CD4-positive, CD25-positive, alpha-beta regulatory T cell (primary cell): ENCODE measurements at regions not wholly inside any gene's neighbourhood (a gene's known extent, or its start where the extent isn't known, plus 50 kb on each side); places are given as distances from the start of the nearest gene placed in this dataset.

Experiments used
- ATAC-seq, 2 donors: fragments of 150-1000 bp; cut with Tn5 transposase; one replicate each; pipeline ENCODE4 v1.10.0; 2021; ENCODE audit warnings: low read depth in 2 of 2, moderate number of reproducible peaks in 2 of 2, moderate library complexity in 1 of 2
- DNase-seq, 3 donors: peaks; one replicate each; pipeline versions ENCODE4 v3.0.0 to v3.0.0-alpha.2; 2012 to 2022; ENCODE audit warnings: mixed read lengths in 1 of 3
- H3K27ac ChIP-seq: one replicate; pipeline ENCODE4 v1.7.0; 2013; ENCODE audit warnings: mild to moderate bottlenecking, low read length; ENCODE audit not compliant: insufficient read depth, poor library complexity, severe bottlenecking
- H3K27me3 ChIP-seq: one replicate; pipeline ENCODE4 v1.7.0; 2013; ENCODE audit warnings: low read length; ENCODE audit not compliant: control insufficient read depth, insufficient read depth
- H3K36me3 ChIP-seq: one replicate; pipeline ENCODE4 v1.7.0; 2013; ENCODE audit warnings: mild to moderate bottlenecking, low read length, moderate library complexity; ENCODE audit not compliant: control insufficient read depth, insufficient read depth
- H3K4me1 ChIP-seq: 2 replicates; pipeline ENCODE4 v1.7.0; 2013; ENCODE audit warnings: mild to moderate bottlenecking, low read length; ENCODE audit not compliant: insufficient read depth, control insufficient read depth, poor library complexity, severe bottlenecking
- H3K4me3 ChIP-seq: one replicate; pipeline ENCODE4 v1.7.0; 2013; ENCODE audit warnings: low read depth, mild to moderate bottlenecking, low read length, moderate library complexity
- H3K9me3 ChIP-seq, 2 experiments: 1 replicate in 1 of 2; 2 replicates in 1 of 2; pipeline ENCODE4 v1.7.0; 2013; ENCODE audit warnings: low read length in 2 of 2, mild to moderate bottlenecking in 1 of 2, moderate library complexity in 1 of 2; ENCODE audit not compliant: control insufficient read depth in 2 of 2
- H3K27ac Mint-ChIP-seq, 3 donors: one replicate each; pipeline ENCODE4 v1.8.0; 2020 to 2022; ENCODE audit warnings: mild to moderate bottlenecking in 3 of 3, mixed read lengths in 3 of 3, moderate library complexity in 2 of 3
- H3K27me3 Mint-ChIP-seq: one replicate; pipeline ENCODE4 v1.8.0; 2022; ENCODE audit warnings: mild to moderate bottlenecking, mixed read lengths
- H3K36me3 Mint-ChIP-seq: one replicate; pipeline ENCODE4 v1.8.0; 2020; ENCODE audit warnings: mixed read lengths
- H3K4me1 Mint-ChIP-seq, 4 donors: one replicate each; pipeline ENCODE4 v1.8.0; 2020 to 2022; ENCODE audit warnings: mixed read lengths in 4 of 4, mild to moderate bottlenecking in 1 of 4
- H3K4me3 Mint-ChIP-seq, 4 donors: one replicate each; pipeline ENCODE4 v1.8.0; 2020 to 2022; ENCODE audit warnings: mild to moderate bottlenecking in 4 of 4, mixed read lengths in 4 of 4, moderate library complexity in 3 of 4
- H3K9me3 Mint-ChIP-seq, 7 donors: one replicate each; pipeline ENCODE4 v1.8.0; 2020 to 2022; ENCODE audit warnings: mixed read lengths in 7 of 7, mild to moderate bottlenecking in 3 of 7, moderate library complexity in 2 of 7

DNA sequence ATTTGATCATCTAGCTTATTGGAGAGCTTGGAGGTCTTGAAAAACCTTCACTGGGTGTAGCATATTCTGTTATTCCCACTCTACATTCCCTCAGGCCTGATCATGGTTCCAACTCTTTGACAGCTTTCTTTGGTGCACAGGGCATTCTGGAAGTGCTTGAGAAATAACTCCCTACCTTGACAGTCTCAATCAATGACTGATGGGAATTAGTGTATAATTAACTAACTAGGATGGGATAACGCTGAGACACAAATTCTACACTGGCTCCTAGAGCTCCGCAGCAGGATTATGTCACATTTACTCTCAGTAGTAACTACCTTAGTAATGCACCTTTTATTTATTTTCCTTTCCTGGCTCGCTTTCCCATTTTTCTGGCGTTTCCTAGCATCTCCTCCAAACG is 236.4 kb downstream of the MAP2K6 start:
- Histone ChIP-seq H3K4me3 (no peak overlapping the region), H3K27ac (no peak overlapping the region), H3K27me3 (no peaks in the 10 kb centered on the region), H3K9me3 (no peaks in the 10 kb centered on the region), H3K36me3 (no peaks in the 10 kb centered on the region), H3K4me1 (no peaks in the 10 kb centered on the region)
- Mint-ChIP-seq H3K4me1 (no peaks in the 10 kb centered on the region), H3K36me3 (no peaks in the 10 kb centered on the region), H3K9me3 (peaks cover 2 to 6% (median 5%) of the 10 kb centered on the region in 7 donors), H3K27ac (no peak overlapping the region), H3K27me3 (no peaks in the 10 kb centered on the region), H3K4me3 (no peak overlapping the region)
- no peak for ATAC-seq
- DNase-seq = no peak

DNA sequence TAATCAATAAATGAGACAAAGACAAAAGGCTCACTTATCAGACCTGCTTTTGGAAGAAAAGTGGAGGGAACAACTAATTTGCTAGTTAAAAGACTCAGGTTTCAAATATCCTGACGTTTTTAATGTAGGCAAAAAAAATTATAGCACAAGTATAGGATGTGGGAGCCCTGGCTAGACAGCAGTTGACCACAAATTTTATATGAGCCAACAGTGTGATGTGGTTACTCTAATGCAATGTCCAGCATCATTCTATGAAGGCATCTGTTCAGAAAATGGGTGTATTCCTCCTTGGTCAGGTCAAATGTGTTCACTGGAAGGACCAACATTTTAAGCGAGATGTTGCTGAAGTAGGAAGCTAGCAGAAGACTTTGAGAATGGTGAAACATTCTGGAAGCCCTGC is 237.4 kb downstream of the MAP2K6 start:
- Histone ChIP-seq H3K27me3 (no peaks in the 10 kb centered on the region), H3K27ac (no peak overlapping the region), H3K9me3 (no peaks in the 10 kb centered on the region), H3K4me1 (no peaks in the 10 kb centered on the region), H3K36me3 (no peaks in the 10 kb centered on the region), H3K4me3 (no peak overlapping the region)
- ATAC-seq (no peak), DNase-seq (no peak)
- no peak overlapping the region for H3K27ac Mint-ChIP-seq
- no peak overlapping the region for H3K4me3 Mint-ChIP-seq
- no peaks in the 10 kb centered on the region for H3K27me3 Mint-ChIP-seq
- H3K36me3 Mint-ChIP-seq = no peaks in the 10 kb centered on the region
- H3K4me1 Mint-ChIP-seq = no peaks in the 10 kb centered on the region
- peaks cover 2 to 6% (median 4%) of the 10 kb centered on the region in 7 donors for H3K9me3 Mint-ChIP-seq

- Mint-ChIP-seq H3K4me1 (no peaks in the 10 kb centered on the region), H3K9me3 (peaks cover 0 to 6% (median 4%) of the 10 kb centered on the region in 7 donors), H3K27ac (no peak overlapping the region), H3K27me3 (no peaks in the 10 kb centered on the region), H3K36me3 (no peaks in the 10 kb centered on the region), H3K4me3 (no peak overlapping the region)
- Histone ChIP-seq H3K27me3 (no peaks in the 10 kb centered on the region), H3K27ac (no peak overlapping the region), H3K4me1 (no peaks in the 10 kb centered on the region), H3K9me3 (no peaks in the 10 kb centered on the region), H3K4me3 (no peak overlapping the region), H3K36me3 (no peaks in the 10 kb centered on the region)
- ATAC-seq (no peak), DNase-seq (no peak)
These were observed 240.7 kb downstream of the MAP2K6 start for GRCh38 chr17:69654981-69655855.

GRCh38 chr17:69655902-69656301 is 241.4 kb downstream of the MAP2K6 start:
- H3K4me1 ChIP-seq = no peaks in the 10 kb centered on the region
- no peak for DNase-seq
- no peaks in the 10 kb centered on the region for H3K36me3 Mint-ChIP-seq
- no peaks in the 10 kb centered on the region for H3K9me3 ChIP-seq
- H3K4me1 Mint-ChIP-seq = no peaks in the 10 kb centered on the region
- no peak for ATAC-seq
- no peak overlapping the region for H3K4me3 ChIP-seq
- H3K27ac ChIP-seq = no peak overlapping the region
- H3K4me3 Mint-ChIP-seq = no peak overlapping the region
- H3K36me3 ChIP-seq = no peaks in the 10 kb centered on the region
- H3K27ac Mint-ChIP-seq = no peak overlapping the region
- no peaks in the 10 kb centered on the region for H3K27me3 Mint-ChIP-seq
- H3K27me3 ChIP-seq = no peaks in the 10 kb centered on the region
- H3K9me3 Mint-ChIP-seq = peaks cover 0 to 7% (median 4%) of the 10 kb centered on the region in 7 donors

DNA sequence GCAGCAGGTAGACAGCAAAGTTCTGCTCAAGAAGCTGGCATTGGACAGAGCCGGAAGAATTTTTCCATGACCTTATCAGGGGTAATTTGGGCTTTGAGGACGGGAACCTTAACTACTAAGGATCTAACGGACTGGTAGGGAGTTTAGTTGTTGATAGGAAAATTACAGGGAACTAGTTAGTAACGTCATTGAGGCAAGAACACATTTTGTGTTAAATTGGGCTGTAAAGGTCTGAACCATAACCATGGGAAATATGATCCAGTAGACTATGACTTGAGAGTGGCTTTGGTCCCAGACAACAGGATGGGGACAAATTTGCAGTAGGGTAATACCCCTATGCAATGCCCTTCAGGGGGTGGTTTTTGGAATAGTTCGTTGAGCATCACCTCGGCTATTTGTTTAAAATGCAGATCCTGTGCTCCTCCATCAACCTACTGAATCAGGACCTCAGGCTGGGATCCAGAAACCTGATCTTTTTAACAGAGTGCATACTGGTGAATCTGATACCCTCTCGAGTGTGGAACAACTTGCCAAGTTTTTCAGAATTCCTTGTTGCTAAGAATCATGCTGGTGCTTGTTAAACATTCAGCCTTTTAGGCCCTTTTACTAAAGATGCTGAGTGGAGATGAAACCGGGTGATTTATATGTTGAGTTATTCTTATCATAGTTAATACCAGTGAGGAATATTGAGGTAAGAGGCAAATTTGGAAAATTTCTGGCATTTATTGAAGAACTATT is 255.1 kb downstream of the MAP2K6 start:
- no peaks in the 10 kb centered on the region for H3K36me3 Mint-ChIP-seq

DNA sequence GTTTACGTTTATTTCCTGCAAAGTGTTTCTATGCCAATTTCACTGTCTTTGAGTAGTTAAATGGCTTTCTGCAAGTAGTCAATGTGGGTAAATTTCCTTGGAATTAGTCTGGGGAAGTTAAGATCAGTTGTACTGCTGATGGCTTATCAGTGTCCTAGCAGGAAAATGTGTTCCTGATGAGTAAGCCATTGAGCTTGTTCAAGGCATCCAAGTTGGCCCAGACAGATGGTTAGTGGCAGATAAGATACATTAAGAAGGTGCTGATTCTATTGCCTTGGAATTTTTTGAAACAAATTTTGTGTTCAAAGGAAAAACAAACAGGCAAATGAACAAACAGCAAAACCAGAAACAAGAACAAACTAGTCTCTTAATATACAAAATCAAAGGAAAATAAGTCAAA is 258.4 kb downstream of the MAP2K6 start:
- Mint-ChIP-seq H3K27ac (no peak overlapping the region), H3K36me3 (no peaks in the 10 kb centered on the region), H3K4me3 (no peak overlapping the region), H3K27me3 (no peaks in the 10 kb centered on the region), H3K9me3 (peaks cover 0 to 7% (median 5%) of the 10 kb centered on the region in 7 donors), H3K4me1 (no peaks in the 10 kb centered on the region)
- no peak overlapping the region for H3K4me3 ChIP-seq
- H3K27ac ChIP-seq = no peak overlapping the region
- no peaks in the 10 kb centered on the region for H3K36me3 ChIP-seq
- no peaks in the 10 kb centered on the region for H3K9me3 ChIP-seq
- no peak for ATAC-seq
- no peak for DNase-seq
- no peaks in the 10 kb centered on the region for H3K4me1 ChIP-seq
- no peaks in the 10 kb centered on the region for H3K27me3 ChIP-seq

More for the DNA sequence above, 255.1 kb downstream of the MAP2K6 start:
- no peaks in the 10 kb centered on the region for H3K4me1 ChIP-seq
- no peak for DNase-seq
- Mint-ChIP-seq H3K9me3 (peaks cover 0 to 7% (median 4%) of the 10 kb centered on the region in 7 donors), H3K4me1 (no peaks in the 10 kb centered on the region), H3K4me3 (no peak overlapping the region), H3K27ac (no peak overlapping the region), H3K27me3 (no peaks in the 10 kb centered on the region)
- H3K4me3 ChIP-seq = no peak overlapping the region
- no peaks in the 10 kb centered on the region for H3K36me3 ChIP-seq
- H3K9me3 ChIP-seq = no peaks in the 10 kb centered on the region
- no peak overlapping the region for H3K27ac ChIP-seq
- no peak for ATAC-seq
- H3K27me3 ChIP-seq = no peaks in the 10 kb centered on the region

GRCh38 chr17:69677130-69677529 is 262.6 kb downstream of the MAP2K6 start:
- H3K27ac ChIP-seq = no peak overlapping the region
- DNase-seq (no peak), ATAC-seq (no peak)
- no peaks in the 10 kb centered on the region for H3K9me3 ChIP-seq
- Mint-ChIP-seq H3K36me3 (no peaks in the 10 kb centered on the region), H3K27me3 (no peaks in the 10 kb centered on the region), H3K4me3 (no peak overlapping the region), H3K9me3 (peaks cover 0 to 4% (median 2%) of the 10 kb centered on the region in 7 donors), H3K27ac (no peak overlapping the region), H3K4me1 (no peaks in the 10 kb centered on the region)
- H3K36me3 ChIP-seq = no peaks in the 10 kb centered on the region
- H3K27me3 ChIP-seq = no peaks in the 10 kb centered on the region
- no peaks in the 10 kb centered on the region for H3K4me1 ChIP-seq
- no peak overlapping the region for H3K4me3 ChIP-seq
